Ascending aorta (tissue), 2 donors: ENCODE measurements at regions not wholly inside any gene's neighbourhood (a gene's known extent, or its start where the extent isn't known, plus 50 kb on each side); places are given as distances from the start of the nearest gene placed in this dataset.

ENCODE experiments used
- DNase-seq, 2 donors: peaks; one replicate each; pipeline ENCODE4 v3.0.0-alpha.2; 2019; ENCODE audit warnings: low spot score in 2 of 2
- H3K27ac ChIP-seq, 2 donors: fragments of 200-600 bp; sonication (generic); one replicate each; pipeline ENCODE4 v1.5.1; 2016 to 2017; ENCODE audit warnings: mild to moderate bottlenecking in 1 of 2
- H3K27me3 ChIP-seq: fragments of 200-600 bp; sonication (generic); one replicate; pipeline ENCODE4 v1.5.1; 2017
- H3K36me3 ChIP-seq, 2 donors: fragments of 200-600 bp; sonication (generic); one replicate each; pipeline ENCODE4 v1.5.1; 2016
- H3K4me1 ChIP-seq, 2 donors: fragments of 200-600 bp; sonication (generic); one replicate each; pipeline ENCODE4 v1.5.1; 2016 to 2017; ENCODE audit warnings: mild to moderate bottlenecking in 1 of 2
- H3K4me3 ChIP-seq, 2 donors: fragments of 200-600 bp; sonication (generic); one replicate each; pipeline ENCODE4 v1.5.1; 2016 to 2017; ENCODE audit warnings: mild to moderate bottlenecking in 1 of 2
- H3K9me3 ChIP-seq, 2 donors: fragments of 200-600 bp; sonication (generic); one replicate each; pipeline ENCODE4 v1.5.1; 2016
- intact Hi-C: fragments of 100-400 bp; cut with DNase I; formaldehyde crosslinking; loops from one replicate; pipeline ENCODE4 v1.15.1; 2023
- TF ChIP-seq, protein P1 (sequence below), 3 experiments: fragments of 200-600 bp in 2 of 3; fragments of 450-650 bp in 1 of 3; sonication (generic) in 2 of 3; IDR thresholded peaks; one replicate each; pipeline ENCODE4 v1.5.1; 2016 to 2019; ENCODE audit warnings: antibody characterized with exemption in 3 of 3, mild to moderate bottlenecking in 1 of 3, moderate library complexity in 1 of 3

DNA sequence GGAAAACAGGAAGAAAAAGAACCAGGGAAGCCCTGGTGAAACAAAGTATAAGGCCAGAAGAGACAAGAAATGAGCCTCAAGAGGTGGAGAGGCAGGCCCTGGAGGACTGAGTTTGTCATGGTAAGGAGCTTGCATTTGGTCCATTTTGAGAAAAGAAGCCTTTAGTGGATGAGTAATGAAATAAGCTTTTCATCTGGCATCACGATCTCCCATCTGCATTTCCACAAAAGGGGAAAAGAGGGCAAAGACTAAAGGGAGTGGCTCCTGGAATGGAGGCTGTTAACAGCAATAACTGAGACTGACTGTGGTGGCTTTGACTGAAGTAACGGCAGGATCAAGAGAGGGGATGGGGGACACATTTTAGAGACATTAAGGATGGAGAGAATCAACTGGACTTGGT is 148.8 kb upstream of the NBEA start:
- no peaks in the 10 kb centered on the region for H3K36me3 ChIP-seq
- TF ChIP-seq, protein P1, sequence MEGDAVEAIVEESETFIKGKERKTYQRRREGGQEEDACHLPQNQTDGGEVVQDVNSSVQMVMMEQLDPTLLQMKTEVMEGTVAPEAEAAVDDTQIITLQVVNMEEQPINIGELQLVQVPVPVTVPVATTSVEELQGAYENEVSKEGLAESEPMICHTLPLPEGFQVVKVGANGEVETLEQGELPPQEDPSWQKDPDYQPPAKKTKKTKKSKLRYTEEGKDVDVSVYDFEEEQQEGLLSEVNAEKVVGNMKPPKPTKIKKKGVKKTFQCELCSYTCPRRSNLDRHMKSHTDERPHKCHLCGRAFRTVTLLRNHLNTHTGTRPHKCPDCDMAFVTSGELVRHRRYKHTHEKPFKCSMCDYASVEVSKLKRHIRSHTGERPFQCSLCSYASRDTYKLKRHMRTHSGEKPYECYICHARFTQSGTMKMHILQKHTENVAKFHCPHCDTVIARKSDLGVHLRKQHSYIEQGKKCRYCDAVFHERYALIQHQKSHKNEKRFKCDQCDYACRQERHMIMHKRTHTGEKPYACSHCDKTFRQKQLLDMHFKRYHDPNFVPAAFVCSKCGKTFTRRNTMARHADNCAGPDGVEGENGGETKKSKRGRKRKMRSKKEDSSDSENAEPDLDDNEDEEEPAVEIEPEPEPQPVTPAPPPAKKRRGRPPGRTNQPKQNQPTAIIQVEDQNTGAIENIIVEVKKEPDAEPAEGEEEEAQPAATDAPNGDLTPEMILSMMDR (IDR thresholded peaks at IDR 0.05): no peak
- H3K4me3 ChIP-seq: no peak overlapping the region
- no peak overlapping the region for H3K27ac ChIP-seq
- no peaks in the 10 kb centered on the region for H3K27me3 ChIP-seq
- H3K4me1 ChIP-seq: no peaks in the 10 kb centered on the region
- no peak for DNase-seq
- peaks cover 0 to 5% of the 10 kb centered on the region in 2 donors for H3K9me3 ChIP-seq
- intact Hi-C loops: no loop called here

- DNase-seq: no peak
- H3K27ac ChIP-seq: no peak overlapping the region
- H3K4me3 ChIP-seq: no peak overlapping the region
- no peaks in the 10 kb centered on the region for H3K4me1 ChIP-seq
- no peaks in the 10 kb centered on the region for H3K9me3 ChIP-seq
- H3K36me3 ChIP-seq: no peaks in the 10 kb centered on the region
- TF ChIP-seq, protein P1 (IDR thresholded peaks at IDR 0.05): no peak
- intact Hi-C loops: no loop called here
- H3K27me3 ChIP-seq: no peaks in the 10 kb centered on the region
Measured at GRCh38 chr13:34803756-34804155, 138.3 kb upstream of the NBEA start.

DNA sequence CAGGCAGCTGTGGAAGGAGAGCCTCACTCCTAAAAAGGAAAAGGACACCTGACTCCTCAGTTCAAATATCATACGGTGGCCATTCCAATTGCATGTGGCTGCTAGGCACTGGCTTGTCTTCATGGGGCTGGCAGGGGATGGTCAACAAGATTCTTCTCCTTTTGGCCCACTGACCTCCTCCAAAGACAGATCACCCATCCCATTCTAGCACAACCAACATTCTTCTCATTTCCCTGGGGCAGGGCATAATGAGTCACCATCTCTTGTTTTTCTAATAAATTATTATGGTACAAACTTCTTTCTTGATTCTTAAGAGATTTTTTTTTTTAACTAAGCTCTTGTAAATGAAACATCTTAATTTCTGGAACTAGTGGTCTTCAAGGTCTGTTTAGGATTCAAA is 136.7 kb upstream of the NBEA start:
- H3K4me1 ChIP-seq: no peaks in the 10 kb centered on the region
- no peak for DNase-seq
- no peak overlapping the region for H3K4me3 ChIP-seq
- TF ChIP-seq, protein P1 (IDR thresholded peaks at IDR 0.05): no peak
- no peaks in the 10 kb centered on the region for H3K27me3 ChIP-seq
- H3K27ac ChIP-seq: no peak overlapping the region
- intact Hi-C loops: no loop called here
- H3K9me3 ChIP-seq: no peaks in the 10 kb centered on the region
- H3K36me3 ChIP-seq: no peaks in the 10 kb centered on the region

DNA sequence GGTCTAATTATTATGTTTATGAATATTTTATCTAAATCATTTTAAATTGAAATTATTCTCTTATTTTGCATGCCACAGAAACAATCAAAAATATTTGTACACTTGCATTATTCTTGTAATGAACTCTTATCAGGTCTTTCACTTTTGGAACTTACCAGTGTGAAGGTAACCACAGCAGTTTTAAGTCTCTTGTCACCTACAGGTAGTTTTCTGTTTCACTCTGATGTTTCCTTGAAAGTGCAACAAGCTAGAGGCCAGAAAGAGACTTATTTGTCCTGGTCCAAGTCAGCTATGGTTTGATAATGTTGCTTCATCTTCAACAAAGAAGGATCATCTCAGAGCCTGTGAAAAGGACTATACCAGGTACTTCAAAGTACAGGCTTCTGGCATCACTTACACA is 133.4 kb upstream of the NBEA start:
- no peaks in the 10 kb centered on the region for H3K27me3 ChIP-seq
- no peak overlapping the region for H3K4me3 ChIP-seq
- no peaks in the 10 kb centered on the region for H3K36me3 ChIP-seq
- H3K27ac ChIP-seq: no peak overlapping the region
- intact Hi-C loops: no loop called here
- TF ChIP-seq, protein P1 (IDR thresholded peaks at IDR 0.05): no peak
- H3K9me3 ChIP-seq: peaks cover 0 to 13% of the 10 kb centered on the region in 2 donors
- H3K4me1 ChIP-seq: no peaks in the 10 kb centered on the region
- DNase-seq: no peak

GRCh38 chr13:34810996-34811395 is 131.1 kb upstream of the NBEA start:
- Histone ChIP-seq H3K36me3 (no peaks in the 10 kb centered on the region), H3K4me1 (no peaks in the 10 kb centered on the region), H3K4me3 (no peak overlapping the region), H3K9me3 (peaks cover 0 to 13% of the 10 kb centered on the region in 2 donors), H3K27ac (no peak overlapping the region), H3K27me3 (no peaks in the 10 kb centered on the region)
- no peak for DNase-seq
- TF ChIP-seq, protein P1 (IDR thresholded peaks at IDR 0.05): no peak
- intact Hi-C loops: no loop called here

GRCh38 chr13:34815526-34815925 is 126.5 kb upstream of the NBEA start:
- Histone ChIP-seq H3K27me3 (no peaks in the 10 kb centered on the region), H3K36me3 (no peaks in the 10 kb centered on the region), H3K4me1 (no peaks in the 10 kb centered on the region), H3K27ac (no peak overlapping the region), H3K9me3 (peaks cover 0 to 13% of the 10 kb centered on the region in 2 donors), H3K4me3 (no peak overlapping the region)
- TF ChIP-seq, protein P1 (IDR thresholded peaks at IDR 0.05): no peak
- intact Hi-C loops: no loop called here
- no peak for DNase-seq
